H1 (cell line): ENCODE measurements at regions not wholly inside any gene's neighbourhood (a gene's known extent, or its start where the extent isn't known, plus 50 kb on each side); places are given as distances from the start of the nearest gene placed in this dataset.
A peak's percentile ranks its signal among the peaks of the same experiment; 100 is the strongest.

Source experiments
- CTCF ChIA-PET: fragments of 300-600 bp; sonication (Branson Sonifier 250); formaldehyde crosslinking; loops from one replicate; lab custom pipeline; 2021; ENCODE audit not compliant: partially characterized antibody; lab: Charles Lee
- POLR2A ChIA-PET: fragments of 300-600 bp; sonication (Branson Sonifier 250); formaldehyde crosslinking; loops from one replicate; lab custom pipeline; 2021; ENCODE audit warnings: inconsistent platforms; ENCODE audit not compliant: partially characterized antibody; lab: Charles Lee
- DNase-seq, 2 experiments: peaks; one replicate each; pipeline versions ENCODE4 v3.0.0 to v3.0.0-alpha.2; 2010 to 2022; ENCODE audit warnings: low spot score in 2 of 2, low read depth in 1 of 2, mixed read lengths in 1 of 2
- FAIRE-seq: peaks from 2 replicates; lab custom pipeline; 2011; peaks lifted over from hg19 to GRCh38; lab: Jason Lieb, UNC
- H2AFZ ChIP-seq: 2 replicates; pipeline ENCODE4 v1.8.1; 2012; ENCODE audit warnings: low read length, inconsistent platforms
- H2AK5ac ChIP-seq: 2 replicates; pipeline ENCODE4 v1.6.1; 2013; ENCODE audit warnings: low read depth, low read length
- H2BK120ac ChIP-seq: replicated peaks from 2 replicates; pipeline ENCODE3; 2013; ENCODE audit warnings: low read depth, low read length, inconsistent platforms
- H2BK12ac ChIP-seq: 2 replicates; pipeline ENCODE4 v1.6.1; 2013; ENCODE audit warnings: low read depth, low read length
- H2BK15ac ChIP-seq: 2 replicates; pipeline ENCODE4 v1.6.1; 2013; ENCODE audit warnings: low read length
- H2BK20ac ChIP-seq: 2 replicates; pipeline ENCODE4 v1.6.1; 2013; ENCODE audit warnings: low read length
- H2BK5ac ChIP-seq: 2 replicates; pipeline ENCODE4 v1.6.1; 2013; ENCODE audit warnings: low read depth, low read length
- H3K14ac ChIP-seq: 2 replicates; pipeline ENCODE4 v1.6.1; 2013; ENCODE audit warnings: inconsistent platforms; ENCODE audit not compliant: insufficient read length
- H3K18ac ChIP-seq: 2 replicates; pipeline ENCODE4 v1.6.1; 2013; ENCODE audit warnings: low read length; ENCODE audit errors: extremely low read depth
- H3K23ac ChIP-seq: 2 replicates; pipeline ENCODE4 v1.6.1; 2013; ENCODE audit warnings: inconsistent platforms; ENCODE audit not compliant: insufficient read length
- H3K23me2 ChIP-seq: 2 replicates; pipeline ENCODE4 v1.6.1; 2013; ENCODE audit warnings: low read depth, low read length
- H3K27ac ChIP-seq: 2 replicates; pipeline ENCODE4 v1.6.1; 2011; ENCODE audit warnings: low read depth, low read length, inconsistent platforms
- H3K27me3 ChIP-seq, 4 experiments: replicated peaks in 1 of 4; 1 replicate in 1 of 4; 2 replicates in 3 of 4; pipeline versions ENCODE4 v1.6.1 to v1.8.1; 2011 to 2013; ENCODE audit warnings: low read length in 3 of 4, mild to moderate bottlenecking in 3 of 4, inconsistent platforms in 2 of 4, mixed read lengths in 2 of 4, moderate library complexity in 1 of 4; ENCODE audit not compliant: control insufficient read depth in 3 of 4, insufficient read depth in 3 of 4; ENCODE audit errors: extremely low read depth in 1 of 4
- H3K36me3 ChIP-seq, 4 experiments: 2 replicates each; pipeline versions ENCODE4 v1.6.1 to v1.8.1; 2011 to 2013; ENCODE audit warnings: mild to moderate bottlenecking in 4 of 4, low read length in 3 of 4, moderate library complexity in 2 of 4, control low read depth in 1 of 4, inconsistent platforms in 1 of 4; ENCODE audit not compliant: insufficient read depth in 4 of 4, control insufficient read depth in 2 of 4
- H3K4ac ChIP-seq: replicated peaks from 2 replicates; pipeline ENCODE3; 2013; ENCODE audit warnings: low read length, low read depth, mixed read lengths, inconsistent platforms; ENCODE audit not compliant: insufficient read length
- H3K4me1 ChIP-seq, 4 experiments: replicated peaks in 1 of 4; 1 replicate in 1 of 4; 2 replicates in 3 of 4; pipeline versions ENCODE4 v1.6.1 to v1.8.1; 2011 to 2013; ENCODE audit warnings: low read length in 3 of 4, inconsistent platforms in 2 of 4, mixed read lengths in 1 of 4; ENCODE audit not compliant: insufficient read depth in 4 of 4, control insufficient read depth in 3 of 4
- H3K4me2 ChIP-seq, 2 experiments: 2 replicates each; pipeline versions ENCODE4 v1.6.1 to v1.8.1; 2011 to 2013; ENCODE audit warnings: low read depth in 2 of 2, low read length in 2 of 2, control low read depth in 1 of 2, inconsistent platforms in 1 of 2, mild to moderate bottlenecking in 1 of 2; ENCODE audit not compliant: insufficient read depth in 1 of 2
- H3K4me3 ChIP-seq, 4 experiments: fragments of 200-600, 300-600 bp in 1 of 4; sonication (generic), shearing (Covaris generic), sonication (Bioruptor Twin) in 1 of 4; 2 replicates each; pipeline versions ENCODE4 v1.5.1 to v1.8.1; 2011 to 2016; ENCODE audit warnings: low read length in 4 of 4, low read depth in 3 of 4, control low read depth in 2 of 4, inconsistent platforms in 2 of 4, mild to moderate bottlenecking in 2 of 4, mixed read lengths in 1 of 4, moderate library complexity in 1 of 4; ENCODE audit not compliant: insufficient read depth in 2 of 4; ENCODE audit errors: extremely low read depth in 1 of 4
- H3K56ac ChIP-seq: replicated peaks from 2 replicates; pipeline ENCODE3; 2013; ENCODE audit warnings: low read depth, mild to moderate bottlenecking, mixed read lengths, low read length, inconsistent platforms; ENCODE audit not compliant: insufficient read length
- H3K79me1 ChIP-seq: 2 replicates; pipeline ENCODE4 v1.6.1; 2013; ENCODE audit warnings: low read depth, low read length, control low read depth
- H3K79me2 ChIP-seq, 2 experiments: 2 replicates each; pipeline versions ENCODE4 v1.6.1 to v1.8.1; 2012 to 2013; ENCODE audit warnings: low read length in 2 of 2, mild to moderate bottlenecking in 2 of 2, inconsistent platforms in 1 of 2; ENCODE audit not compliant: insufficient read depth in 2 of 2, control insufficient read depth in 1 of 2
- H3K9ac ChIP-seq, 4 experiments: replicated peaks in 1 of 4; 1 replicate in 1 of 4; 2 replicates in 3 of 4; pipeline versions ENCODE4 v1.6.1 to v1.8.1; 2011 to 2013; ENCODE audit warnings: low read depth in 3 of 4, low read length in 3 of 4, control low read depth in 2 of 4, mild to moderate bottlenecking in 2 of 4, moderate library complexity in 2 of 4, inconsistent platforms in 1 of 4; ENCODE audit errors: extremely low read depth in 1 of 4
- H3K9me3 ChIP-seq, 2 experiments: 2 replicates each; pipeline versions ENCODE4 v1.6.1 to v1.8.1; 2012 to 2013; ENCODE audit warnings: mild to moderate bottlenecking in 2 of 2, moderate library complexity in 2 of 2, control low read depth in 1 of 2, inconsistent platforms in 1 of 2, low read depth in 1 of 2, low read length in 1 of 2, mixed read lengths in 1 of 2; ENCODE audit not compliant: insufficient read depth in 2 of 2
- H4K20me1 ChIP-seq, 2 experiments: replicated peaks in 1 of 2; 2 replicates each; pipeline versions ENCODE3 to v1.8.1; 2011 to 2013; ENCODE audit warnings: inconsistent platforms in 2 of 2, low read length in 2 of 2, mild to moderate bottlenecking in 1 of 2; ENCODE audit not compliant: insufficient read depth in 2 of 2, control insufficient read depth in 1 of 2
- H4K5ac ChIP-seq: 2 replicates; pipeline ENCODE4 v1.6.1; 2013; ENCODE audit warnings: low read length, low read depth, mixed read lengths, inconsistent platforms; ENCODE audit not compliant: insufficient read length
- H4K8ac ChIP-seq: 2 replicates; pipeline ENCODE4 v1.8.0; 2013; ENCODE audit warnings: mild to moderate bottlenecking, moderate library complexity, low read length, inconsistent platforms; ENCODE audit not compliant: insufficient read depth; ENCODE audit errors: extremely low read depth
- H4K91ac ChIP-seq: replicated peaks from 2 replicates; pipeline ENCODE3; 2013; ENCODE audit warnings: low read length, mixed read lengths, inconsistent platforms; ENCODE audit not compliant: insufficient read length
- CEBPB ChIP-seq: IDR thresholded peaks from 2 replicates; pipeline ENCODE4 v1.6.1; 2012; ENCODE audit warnings: low read depth, low read length
- PHF8 ChIP-seq: fragments of 200-600 bp; sonication (generic); conservative IDR thresholded peaks from 2 replicates; pipeline ENCODE4 v1.7.1; 2012; ENCODE audit warnings: low read depth, mild to moderate bottlenecking, inconsistent platforms, low read length, moderate library complexity
- TEAD4 ChIP-seq: IDR thresholded peaks from 2 replicates; pipeline ENCODE4 v1.6.1; 2012; ENCODE audit warnings: low read depth, low read length, inconsistent platforms, mixed read lengths

- Histone ChIP-seq H2BK15ac (no peak overlapping the region), H3K23me2 (no peaks in the 10 kb centered on the region), H2BK12ac (no peak overlapping the region), H3K9me3 (0 out of 4 replicates have a peak, but pooled peaks cover 0 to 4% of the 10 kb centered on the region in 2 experiments), H4K91ac (no peak overlapping the region)
- no peak for DNase-seq
- TF ChIP-seq CEBPB (no peak), PHF8 (no peak), TEAD4 (0 out of 2 replicates have a peak, but pooled peaks have one; percentile 15)
- TF ChIP-seq, all 59 proteins: peak for 1
- Histone ChIP-seq H2BK5ac (no peak overlapping the region), H3K4me2 (0 out of 4 replicates have a peak overlapping the region, but pooled peaks of 1 of the 2 experiments have one; percentile 37), H3K18ac (no peak overlapping the region), H2AFZ (no peak overlapping the region), H3K4me1 (peaks cover 0 to 3% (median 3%) of the 10 kb centered on the region in 4 experiments; a peak in 3 of 7 replicates), H3K9ac (no peak overlapping the region), H2AK5ac (no peak overlapping the region), H3K4me3 (no peak overlapping the region), H3K4ac (no peak overlapping the region), H2BK20ac (no peak overlapping the region), H3K79me1 (no peaks in the 10 kb centered on the region), H3K23ac (no peak overlapping the region), H2BK120ac (no peak overlapping the region), H4K8ac (no peak overlapping the region), H3K27ac (no peak overlapping the region), H3K56ac (no peak overlapping the region), H4K5ac (no peak overlapping the region), H3K36me3 (no peaks in the 10 kb centered on the region), H4K20me1 (no peaks in the 10 kb centered on the region), H3K14ac (no peak overlapping the region), H3K79me2 (no peaks in the 10 kb centered on the region), H3K27me3 (peaks cover 0 to 1% (median 0%) of the 10 kb centered on the region in 4 experiments; a peak in 1 of 7 replicates)
- FAIRE-seq, result peak; percentile 92
- ChIA-PET CTCF (interaction anchor here (0.6 kb wide), 1 partner anchor 61 kb away, joined by 3 read pairs; no protein-coding TSS in a partner anchor), POLR2A (no interaction called here)
Measured at GRCh38 chr11:90698238-90698637, 475.4 kb upstream of the CHORDC1 start.
